Naive B cell (primary cell): ENCODE measurements at regions not wholly inside any gene's neighbourhood (a gene's known extent, or its start where the extent isn't known, plus 50 kb on each side); places are given as distances from the start of the nearest gene placed in this dataset.
A peak's percentile ranks its signal among the peaks of the same experiment; 100 is the strongest.

Experiments
- ATAC-seq, 2 donors: fragments of 150-1000 bp; cut with Tn5 transposase; 2 replicates each; pipeline ENCODE4 v1.10.0; 2021; ENCODE audit warnings: low read depth in 2 of 2, mild to moderate bottlenecking in 2 of 2, moderate library complexity in 2 of 2
- DNase-seq: peaks from one replicate; pipeline ENCODE4 v3.0.0; 2022
- H3K27ac Mint-ChIP-seq, 6 donors: one replicate each; pipeline ENCODE4 v1.8.0; 2020 to 2022; ENCODE audit warnings: mild to moderate bottlenecking in 6 of 6, mixed read lengths in 6 of 6, moderate library complexity in 5 of 6, inconsistent platforms in 2 of 6
- H3K27me3 Mint-ChIP-seq, 3 donors: one replicate each; pipeline ENCODE4 v1.8.0; 2021 to 2022; ENCODE audit warnings: mixed read lengths in 3 of 3, mild to moderate bottlenecking in 1 of 3
- H3K36me3 Mint-ChIP-seq, 2 donors: one replicate each; pipeline ENCODE4 v1.8.0; 2020 to 2022; ENCODE audit warnings: mixed read lengths in 2 of 2, inconsistent platforms in 1 of 2, mild to moderate bottlenecking in 1 of 2
- H3K4me1 Mint-ChIP-seq, 3 donors: one replicate each; pipeline ENCODE4 v1.8.0; 2020 to 2022; ENCODE audit warnings: mixed read lengths in 3 of 3, inconsistent platforms in 1 of 3, mild to moderate bottlenecking in 1 of 3, moderate library complexity in 1 of 3
- H3K4me3 Mint-ChIP-seq, 8 donors: one replicate each; pipeline ENCODE4 v1.8.0; 2020 to 2022; ENCODE audit warnings: mild to moderate bottlenecking in 8 of 8, mixed read lengths in 8 of 8, moderate library complexity in 8 of 8, inconsistent platforms in 2 of 8
- H3K9me3 Mint-ChIP-seq, 7 donors: one replicate each; pipeline ENCODE4 v1.8.0; 2020 to 2022; ENCODE audit warnings: mixed read lengths in 7 of 7, mild to moderate bottlenecking in 5 of 7, inconsistent platforms in 2 of 7, moderate library complexity in 1 of 7

- no peak overlapping the region for H3K27ac Mint-ChIP-seq
- H3K36me3 Mint-ChIP-seq: peaks cover 0 to 6% of the 10 kb centered on the region in 2 donors
- no peak for ATAC-seq
- H3K4me1 Mint-ChIP-seq: no peaks in the 10 kb centered on the region
- no peak for DNase-seq
- H3K9me3 Mint-ChIP-seq: peaks cover 0 to 1% (median 0%) of the 10 kb centered on the region in 7 donors
- H3K27me3 Mint-ChIP-seq: peaks cover 5 to 9% (median 8%) of the 10 kb centered on the region in 3 donors
- H3K4me3 Mint-ChIP-seq: no peak overlapping the region
Measured at GRCh38 chr12:75936515-75937440, 94.8 kb downstream of the PHLDA1 start.

GRCh38 chr12:75935539-75936242, 95.9 kb downstream of the PHLDA1 start:
- H3K36me3 Mint-ChIP-seq: peaks cover 0 to 7% of the 10 kb centered on the region in 2 donors
- no peaks in the 10 kb centered on the region for H3K4me1 Mint-ChIP-seq
- H3K4me3 Mint-ChIP-seq: no peak overlapping the region
- no peak overlapping the region for H3K27ac Mint-ChIP-seq
- ATAC-seq (no peak), DNase-seq (no peak)
- peaks cover 0 to 1% (median 0%) of the 10 kb centered on the region in 7 donors for H3K9me3 Mint-ChIP-seq
- H3K27me3 Mint-ChIP-seq: peaks cover 9 to 18% (median 12%) of the 10 kb centered on the region in 3 donors

GRCh38 chr12:75933101-75933500, 98.5 kb downstream of the PHLDA1 start:
- H3K4me1 Mint-ChIP-seq: no peaks in the 10 kb centered on the region
- no peak overlapping the region for H3K27ac Mint-ChIP-seq
- no peak overlapping the region for H3K4me3 Mint-ChIP-seq
- DNase-seq (no peak), ATAC-seq (no peak)
- H3K36me3 Mint-ChIP-seq: peaks cover 0 to 7% of the 10 kb centered on the region in 2 donors
- peaks cover 25 to 39% (median 27%) of the 10 kb centered on the region in 3 donors for H3K27me3 Mint-ChIP-seq
- peaks cover 0 to 1% (median 0%) of the 10 kb centered on the region in 7 donors for H3K9me3 Mint-ChIP-seq

GRCh38 chr12:75932241-75932640, 99.3 kb downstream of the PHLDA1 start:
- Mint-ChIP-seq H3K36me3 (peaks cover 0 to 7% of the 10 kb centered on the region in 2 donors), H3K27me3 (peaks cover 31 to 43% (median 31%) of the 10 kb centered on the region in 3 donors), H3K4me3 (no peak overlapping the region), H3K27ac (no peak overlapping the region), H3K9me3 (peaks cover 0 to 6% (median under 1%) of the 10 kb centered on the region in 7 donors), H3K4me1 (no peaks in the 10 kb centered on the region)
- ATAC-seq (no peak), DNase-seq (no peak)

- ATAC-seq (no peak), DNase-seq (no peak)
- no peak overlapping the region for H3K27ac Mint-ChIP-seq
- peaks cover 6 to 46% (median 28%) of the 10 kb centered on the region in 7 donors for H3K9me3 Mint-ChIP-seq
- H3K4me3 Mint-ChIP-seq: no peak overlapping the region
- no peaks in the 10 kb centered on the region for H3K4me1 Mint-ChIP-seq
- H3K27me3 Mint-ChIP-seq: peaks cover 12 to 27% (median 23%) of the 10 kb centered on the region in 3 donors
- H3K36me3 Mint-ChIP-seq: peaks cover 0 to 8% of the 10 kb centered on the region in 2 donors
Measured at GRCh38 chr12:75923964-75924666, 107.5 kb downstream of the PHLDA1 start.

- ATAC-seq (no peak), DNase-seq (no peak)
- Mint-ChIP-seq H3K27me3 (peaks cover 8 to 17% (median 15%) of the 10 kb centered on the region in 3 donors), H3K4me3 (no peak overlapping the region), H3K4me1 (peaks cover 0 to 3% (median 0%) of the 10 kb centered on the region in 3 donors), H3K27ac (no peak overlapping the region), H3K9me3 (peaks cover 6 to 46% (median 28%) of the 10 kb centered on the region in 7 donors), H3K36me3 (peaks cover 0 to 8% of the 10 kb centered on the region in 2 donors)
Measured at GRCh38 chr12:75922944-75923642, 108.5 kb downstream of the PHLDA1 start.

GRCh38 chr12:75921622-75922289, 109.8 kb downstream of the PHLDA1 start:
- DNase-seq (no peak), ATAC-seq (no peak)
- no peak overlapping the region for H3K27ac Mint-ChIP-seq
- H3K4me3 Mint-ChIP-seq: no peak overlapping the region
- H3K27me3 Mint-ChIP-seq: peaks cover 0 to 10% (median 7%) of the 10 kb centered on the region in 3 donors
- H3K36me3 Mint-ChIP-seq: peaks cover 0 to 8% of the 10 kb centered on the region in 2 donors
- H3K9me3 Mint-ChIP-seq: peaks cover 6 to 41% (median 28%) of the 10 kb centered on the region in 7 donors
- peaks cover 6 to 10% (median 9%) of the 10 kb centered on the region in 3 donors for H3K4me1 Mint-ChIP-seq

GRCh38 chr12:75917715-75918114, 113.9 kb downstream of the PHLDA1 start:
- ATAC-seq: peak; percentile 30 to 51
- Mint-ChIP-seq H3K36me3 (no peaks in the 10 kb centered on the region), H3K9me3 (peaks cover 0 to 7% (median 1%) of the 10 kb centered on the region in 7 donors), H3K27me3 (peaks cover 0 to 7% (median 6%) of the 10 kb centered on the region in 3 donors), H3K27ac (no peak overlapping the region), H3K4me3 (no peak overlapping the region), H3K4me1 (peaks cover 13 to 18% (median 14%) of the 10 kb centered on the region in 3 donors)
- no peak for DNase-seq

GRCh38 chr12:75917083-75917482, 114.5 kb downstream of the PHLDA1 start:
- peak overlapping the region in 3 of 8 donors; percentile 2 to 7 (median 5) for H3K4me3 Mint-ChIP-seq
- H3K9me3 Mint-ChIP-seq: peaks cover 0 to 4% (median 0%) of the 10 kb centered on the region in 7 donors
- peaks cover 0 to 7% (median 6%) of the 10 kb centered on the region in 3 donors for H3K27me3 Mint-ChIP-seq
- ATAC-seq: peak; percentile 87 to 91
- no peaks in the 10 kb centered on the region for H3K36me3 Mint-ChIP-seq
- H3K4me1 Mint-ChIP-seq: peaks cover 13 to 18% (median 14%) of the 10 kb centered on the region in 3 donors
- peak overlapping the region in 3 of 6 donors; percentile 0 to 27 (median 18) for H3K27ac Mint-ChIP-seq
- DNase-seq: peak; percentile 35

- Mint-ChIP-seq H3K4me1 (peaks cover 13 to 18% (median 13%) of the 10 kb centered on the region in 3 donors), H3K4me3 (no peak overlapping the region), H3K27me3 (peaks cover 0 to 9% (median 2%) of the 10 kb centered on the region in 3 donors), H3K9me3 (no peaks in the 10 kb centered on the region), H3K27ac (no peak overlapping the region), H3K36me3 (no peaks in the 10 kb centered on the region)
- ATAC-seq (no peak), DNase-seq (no peak)
Measured at GRCh38 chr12:75913502-75914351, 117.8 kb downstream of the PHLDA1 start.
